Activated CD8-positive, alpha-beta memory T cell treated with anti-CD3 and anti-CD28 coated beads, Interleukin-2, amount 10 ng/mL, durations not matched to agents 7 days and 5 days (primary cell): ENCODE measurements at regions not wholly inside any gene's neighbourhood (a gene's known extent, or its start where the extent isn't known, plus 50 kb on each side); places are given as distances from the start of the nearest gene placed in this dataset.
"Not testable (repeated sequence)": the region's sequence is repeated elsewhere in the genome, so short reads cannot be mapped to it uniquely, and the experiment has no call there.

ENCODE experiments used
- ATAC-seq: fragments of 150-1000 bp; cut with Tn5 transposase; one replicate; pipeline ENCODE4 v1.10.0; 2021; ENCODE audit warnings: moderate library complexity
- CTCF ChIA-PET: fragments of 350-600 bp; sonication (Branson Sonifier 250); formaldehyde crosslinking; loops from one replicate; lab custom pipeline; 2021; ENCODE audit warnings: antibody characterized with exemption; lab: Charles Lee
- DNase-seq: peaks from one replicate; pipeline ENCODE4 v3.0.0-alpha.2; 2020
- H3K27ac Mint-ChIP-seq: one replicate; pipeline ENCODE4 v1.8.0; 2021; ENCODE audit warnings: mild to moderate bottlenecking, mixed read lengths
- H3K27me3 Mint-ChIP-seq: one replicate; pipeline ENCODE4 v1.8.0; 2021; ENCODE audit warnings: mixed read lengths
- H3K36me3 Mint-ChIP-seq: one replicate; pipeline ENCODE4 v1.8.0; 2021; ENCODE audit warnings: mild to moderate bottlenecking, mixed read lengths
- H3K4me1 Mint-ChIP-seq: one replicate; pipeline ENCODE4 v1.8.0; 2021; ENCODE audit warnings: mixed read lengths
- H3K4me3 Mint-ChIP-seq: one replicate; pipeline ENCODE4 v1.8.0; 2021; ENCODE audit warnings: mild to moderate bottlenecking, moderate library complexity, mixed read lengths
- H3K9me3 Mint-ChIP-seq: one replicate; pipeline ENCODE4 v1.8.0; 2022; ENCODE audit warnings: low read depth, mixed read lengths

DNA sequence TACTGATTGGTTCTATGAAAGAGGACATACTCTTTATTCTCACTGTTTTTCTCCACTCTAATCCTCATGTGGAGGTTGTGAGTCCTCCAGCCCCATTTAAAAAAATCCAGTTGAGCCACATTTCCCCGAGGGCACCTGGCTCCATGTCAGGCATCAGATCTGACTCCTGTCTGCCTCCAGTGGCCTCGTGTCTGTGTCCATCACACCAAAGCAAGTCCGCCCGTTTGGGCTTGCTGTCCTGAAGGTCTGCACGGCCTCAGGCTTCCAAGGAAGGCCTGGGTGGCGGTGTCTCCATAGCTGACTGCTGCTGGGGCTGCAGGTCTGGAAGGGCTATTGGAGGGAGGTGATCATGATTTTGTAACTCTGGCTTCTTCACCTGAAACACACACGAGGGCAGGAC, 233.4 kb upstream of the PLGLB2 start:
- H3K27ac Mint-ChIP-seq, H3K4me3 Mint-ChIP-seq, ATAC-seq, H3K36me3 Mint-ChIP-seq, CTCF ChIA-PET, DNase-seq, H3K27me3 Mint-ChIP-seq, H3K9me3 Mint-ChIP-seq: not testable (repeated sequence)
- H3K4me1 Mint-ChIP-seq = peaks cover 25% of the 10 kb centered on the region

- DNase-seq, H3K4me3 Mint-ChIP-seq, CTCF ChIA-PET, H3K9me3 Mint-ChIP-seq, H3K27me3 Mint-ChIP-seq, H3K36me3 Mint-ChIP-seq, ATAC-seq: not testable (repeated sequence)
- peak overlapping the region; percentile 61 for H3K27ac Mint-ChIP-seq
- H3K4me1 Mint-ChIP-seq = peaks cover 27% of the 10 kb centered on the region
Measured at GRCh38 chr2:87515226-87515625, 232.7 kb upstream of the PLGLB2 start.

DNA sequence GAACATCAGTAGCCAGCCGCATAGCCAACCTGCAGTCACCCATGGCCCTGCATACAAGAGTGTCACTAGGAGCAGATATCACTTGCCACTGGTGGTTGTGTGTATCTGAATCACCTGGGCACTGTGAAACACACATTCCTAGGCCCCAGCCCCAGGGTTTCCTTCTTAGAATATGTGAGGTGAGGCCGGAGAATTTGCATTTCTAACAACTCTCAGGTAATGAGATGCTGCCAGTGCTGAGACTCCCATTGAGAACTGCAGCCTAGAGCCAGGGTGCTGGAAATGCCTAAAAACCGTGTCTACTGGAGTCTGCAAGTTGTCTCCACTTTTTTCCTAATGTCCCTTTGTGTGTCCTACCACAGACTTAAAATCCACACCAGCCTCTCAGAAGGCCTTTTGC, 232.0 kb upstream of the PLGLB2 start:
- peaks cover 26% of the 10 kb centered on the region for H3K4me1 Mint-ChIP-seq
- H3K9me3 Mint-ChIP-seq, ATAC-seq, H3K36me3 Mint-ChIP-seq, H3K27ac Mint-ChIP-seq, H3K4me3 Mint-ChIP-seq, H3K27me3 Mint-ChIP-seq, CTCF ChIA-PET, DNase-seq: not testable (repeated sequence)

DNA sequence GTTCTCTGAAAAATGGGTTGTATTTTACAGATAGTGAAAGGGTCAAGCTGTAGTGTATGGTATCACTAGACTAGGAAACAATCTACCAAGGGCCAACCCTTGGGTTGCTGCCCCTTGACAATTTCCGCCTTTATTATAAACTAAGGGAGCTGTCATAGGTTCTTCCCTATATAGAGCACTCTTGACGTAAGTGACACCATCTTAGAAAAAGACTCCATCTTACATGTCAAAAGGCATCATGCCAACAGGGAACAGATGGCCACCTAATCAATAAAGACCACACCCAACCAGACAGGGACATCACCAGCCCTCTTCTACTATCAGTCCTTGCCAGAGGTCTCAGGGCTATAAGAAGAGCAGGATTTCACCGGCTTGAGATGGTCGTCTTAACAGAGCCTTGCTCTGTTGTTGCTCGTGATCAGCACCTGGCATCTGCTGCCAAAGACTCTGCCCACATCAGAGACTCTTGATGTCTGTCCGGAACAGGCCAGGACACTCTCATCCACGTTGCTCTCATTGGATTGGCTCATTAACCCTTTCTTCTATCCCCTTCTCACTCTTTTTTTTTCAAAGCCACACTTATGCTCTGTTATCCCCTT, 231.4 kb upstream of the PLGLB2 start:
- CTCF ChIA-PET, H3K27me3 Mint-ChIP-seq, H3K27ac Mint-ChIP-seq, ATAC-seq, DNase-seq, H3K9me3 Mint-ChIP-seq, H3K36me3 Mint-ChIP-seq, H3K4me3 Mint-ChIP-seq: not testable (repeated sequence)
- peaks cover 28% of the 10 kb centered on the region for H3K4me1 Mint-ChIP-seq

GRCh38 chr2:87517438-87517837, 230.4 kb upstream of the PLGLB2 start:
- peak overlapping the region; percentile 62 for H3K27ac Mint-ChIP-seq
- H3K36me3 Mint-ChIP-seq = peaks cover 12% of the 10 kb centered on the region
- CTCF ChIA-PET, H3K27me3 Mint-ChIP-seq, DNase-seq, H3K4me3 Mint-ChIP-seq, H3K9me3 Mint-ChIP-seq: not testable (repeated sequence)
- peaks cover 31% of the 10 kb centered on the region for H3K4me1 Mint-ChIP-seq
- ATAC-seq = peak; percentile 34

DNA sequence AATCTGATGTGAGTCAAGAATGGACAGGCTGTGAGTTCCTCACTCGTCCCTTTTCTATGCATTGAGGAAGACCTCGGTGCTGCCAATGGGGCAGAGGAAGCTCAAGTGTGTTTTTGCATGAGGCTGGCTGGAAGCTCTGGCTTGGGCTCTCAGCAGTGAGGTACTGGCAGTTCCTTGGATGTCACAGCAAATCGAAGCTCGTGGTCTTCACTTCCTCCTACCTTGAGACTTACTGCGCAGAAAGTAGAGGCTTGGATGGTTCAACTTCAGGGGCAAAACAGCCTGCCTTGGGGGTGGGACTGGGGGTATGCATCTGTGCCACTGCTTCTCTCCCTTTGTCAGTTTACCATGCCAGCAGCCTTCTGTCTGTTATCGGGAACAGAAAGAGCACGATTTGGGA, 229.8 kb upstream of the PLGLB2 start:
- H3K27ac Mint-ChIP-seq, CTCF ChIA-PET, H3K27me3 Mint-ChIP-seq, H3K4me3 Mint-ChIP-seq, H3K9me3 Mint-ChIP-seq, ATAC-seq, DNase-seq: not testable (repeated sequence)
- Mint-ChIP-seq H3K4me1 (peaks cover 31% of the 10 kb centered on the region), H3K36me3 (peaks cover 12% of the 10 kb centered on the region)

DNA sequence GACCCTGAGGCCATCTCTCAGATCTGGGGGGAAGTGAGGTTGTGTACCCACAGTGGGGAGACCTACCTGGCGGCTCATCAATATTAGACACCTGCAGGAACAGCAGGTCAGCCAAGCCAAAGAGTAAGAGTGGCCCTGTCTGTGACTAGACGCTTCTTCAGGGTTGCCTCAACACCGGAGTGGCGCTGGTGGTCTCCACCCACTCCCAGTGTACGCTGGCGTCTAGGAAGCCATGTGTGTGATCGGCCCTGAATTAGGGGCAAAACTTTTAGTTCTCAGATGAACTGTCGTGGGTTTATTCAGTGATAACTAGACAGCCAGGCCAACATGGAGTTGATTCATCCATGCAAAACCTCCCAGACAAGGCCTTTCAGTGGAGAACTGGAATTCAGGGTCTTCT, 229.3 kb upstream of the PLGLB2 start:
- Mint-ChIP-seq H3K36me3 (peaks cover 12% of the 10 kb centered on the region), H3K4me1 (peaks cover 31% of the 10 kb centered on the region)
- DNase-seq, H3K27me3 Mint-ChIP-seq, H3K4me3 Mint-ChIP-seq, ATAC-seq, H3K9me3 Mint-ChIP-seq, CTCF ChIA-PET, H3K27ac Mint-ChIP-seq: not testable (repeated sequence)

DNA sequence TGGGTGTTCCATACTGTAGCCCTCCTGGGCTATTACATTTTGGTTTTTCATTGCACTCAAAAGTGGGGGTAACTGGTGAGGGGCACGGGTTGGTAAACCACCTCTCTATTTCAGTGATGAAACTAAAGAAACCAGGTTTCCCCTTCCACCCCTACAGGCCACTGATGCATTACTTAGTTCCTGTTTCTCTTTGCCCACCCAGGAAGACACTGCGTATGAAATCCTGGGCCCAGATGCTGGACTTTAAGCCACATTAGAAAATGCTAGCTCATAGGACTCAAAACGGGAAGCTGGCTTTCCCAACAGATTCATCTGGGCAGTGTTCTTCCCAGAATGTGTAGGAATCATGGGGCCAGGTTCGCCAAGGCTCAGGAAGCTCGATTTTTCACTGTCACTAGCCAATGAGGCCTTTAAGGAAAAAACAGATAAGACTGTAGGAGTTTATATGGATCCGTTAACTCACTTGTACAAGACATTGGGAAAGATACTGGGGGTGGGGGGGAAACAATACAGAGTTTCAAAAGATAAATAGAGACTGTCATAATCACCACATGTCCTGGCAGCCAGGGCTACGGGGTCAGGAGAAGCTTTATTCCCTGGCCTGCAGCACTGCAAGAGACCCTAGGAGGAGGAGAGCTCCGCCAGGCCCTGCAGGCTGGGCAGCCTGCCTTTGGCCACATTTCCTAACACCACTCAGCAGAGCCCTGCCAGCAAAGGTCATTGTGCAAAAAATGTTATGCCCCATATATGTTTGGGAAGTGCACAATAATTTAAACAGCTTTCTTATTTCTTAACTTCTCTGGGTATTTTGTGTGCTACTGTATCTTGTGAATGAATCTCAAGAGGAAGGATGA, 228.5 kb upstream of the PLGLB2 start:
- ATAC-seq, H3K4me3 Mint-ChIP-seq, CTCF ChIA-PET, H3K9me3 Mint-ChIP-seq, H3K27me3 Mint-ChIP-seq, DNase-seq, H3K27ac Mint-ChIP-seq: not testable (repeated sequence)
- Mint-ChIP-seq H3K36me3 (peaks cover 12% of the 10 kb centered on the region), H3K4me1 (peaks cover 31% of the 10 kb centered on the region)

GRCh38 chr2:87521057-87521456, 226.8 kb upstream of the PLGLB2 start:
- H3K27me3 Mint-ChIP-seq, H3K36me3 Mint-ChIP-seq, H3K4me3 Mint-ChIP-seq, H3K9me3 Mint-ChIP-seq, CTCF ChIA-PET: not testable (repeated sequence)
- peaks cover 27% of the 10 kb centered on the region for H3K4me1 Mint-ChIP-seq
- DNase-seq (peak; percentile 52), ATAC-seq (peak; percentile 60)
- peak overlapping the region; percentile 19 for H3K27ac Mint-ChIP-seq

GRCh38 chr2:87521489-87521888, 226.4 kb upstream of the PLGLB2 start:
- H3K27me3 Mint-ChIP-seq, DNase-seq, ATAC-seq, H3K9me3 Mint-ChIP-seq, CTCF ChIA-PET, H3K36me3 Mint-ChIP-seq, H3K4me3 Mint-ChIP-seq, H3K27ac Mint-ChIP-seq: not testable (repeated sequence)
- H3K4me1 Mint-ChIP-seq = peaks cover 27% of the 10 kb centered on the region

DNA sequence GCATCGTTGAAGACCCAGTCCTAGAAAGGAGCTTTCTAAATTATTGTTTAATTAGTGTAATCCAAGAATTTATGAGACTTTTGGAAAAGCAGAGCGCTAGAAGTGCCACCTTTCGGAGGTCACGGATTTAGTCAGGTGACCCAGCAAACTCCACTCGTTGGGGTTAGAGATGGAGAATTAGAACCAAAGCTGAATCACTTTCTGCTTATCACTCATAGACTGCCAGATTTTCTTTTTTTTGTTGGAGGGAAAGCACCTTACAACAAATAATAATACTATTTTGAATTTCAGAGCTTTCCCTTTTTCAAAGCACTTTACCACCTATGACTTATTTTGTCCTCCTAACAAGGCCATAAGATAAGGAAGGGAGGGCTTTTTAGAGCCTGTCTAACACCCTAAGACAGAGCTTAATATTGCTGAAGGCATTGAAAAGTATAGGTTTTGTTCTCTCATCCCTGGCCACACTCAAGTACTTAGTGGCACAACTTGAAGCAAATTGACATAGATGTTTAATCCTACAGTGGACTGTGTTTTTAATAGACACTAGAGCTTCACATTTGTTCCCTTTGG, 223.2 kb upstream of the PLGLB2 start:
- H3K9me3 Mint-ChIP-seq, DNase-seq, H3K27ac Mint-ChIP-seq, ATAC-seq, H3K36me3 Mint-ChIP-seq, CTCF ChIA-PET, H3K27me3 Mint-ChIP-seq, H3K4me3 Mint-ChIP-seq, H3K4me1 Mint-ChIP-seq: not testable (repeated sequence)

- CTCF ChIA-PET, H3K27ac Mint-ChIP-seq, H3K36me3 Mint-ChIP-seq, H3K4me3 Mint-ChIP-seq, DNase-seq, H3K4me1 Mint-ChIP-seq, H3K9me3 Mint-ChIP-seq, H3K27me3 Mint-ChIP-seq: not testable (repeated sequence)
- ATAC-seq = peak; percentile 69
Measured at GRCh38 chr2:87525497-87525991, 222.3 kb upstream of the PLGLB2 start.

DNA sequence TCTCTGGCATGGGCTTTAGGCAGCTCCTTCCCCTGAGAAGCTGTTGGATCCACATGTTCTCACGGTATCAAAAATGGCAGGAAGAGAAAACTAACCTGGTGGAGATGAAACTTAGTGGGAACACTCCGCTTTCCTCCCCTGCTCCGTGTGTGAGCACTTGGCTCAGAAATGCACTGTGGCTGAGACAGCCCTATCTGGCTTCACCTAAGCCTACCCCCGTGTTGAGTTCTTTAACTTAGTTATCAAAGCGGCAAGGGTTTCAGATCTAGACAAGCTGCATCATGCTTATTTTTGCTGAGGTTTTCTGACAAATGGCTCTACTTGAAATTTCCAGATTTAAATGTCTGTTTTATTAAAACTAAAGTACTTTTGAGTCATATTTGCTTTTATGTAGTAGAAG, 221.6 kb upstream of the PLGLB2 start:
- ATAC-seq, H3K9me3 Mint-ChIP-seq, H3K4me3 Mint-ChIP-seq, CTCF ChIA-PET, H3K27me3 Mint-ChIP-seq, DNase-seq, H3K4me1 Mint-ChIP-seq, H3K27ac Mint-ChIP-seq, H3K36me3 Mint-ChIP-seq: not testable (repeated sequence)
